ENCODE measurements at regions not wholly inside any gene's neighbourhood (a gene's known extent, or its start where the extent isn't known, plus 50 kb on each side); places are given as distances from the start of the nearest gene placed in this dataset.
"Not testable (repeated sequence)": the region's sequence is repeated elsewhere in the genome, so short reads cannot be mapped to it uniquely, and the experiment has no call there.

GRCh38 chr10:28987555-28988320 lies 301.1 kb upstream of the LYZL1 start:
- intact Hi-C loops (cut with micrococcal nuclease), result no loop called here

GRCh38 chr10:28988980-28989379 lies 299.9 kb upstream of the LYZL1 start:
- intact Hi-C loops (cut with micrococcal nuclease), result no loop called here

GRCh38 chr10:28991333-28992270 lies 297.3 kb upstream of the LYZL1 start:
- intact Hi-C loops (cut with micrococcal nuclease), result loop anchor here (1.0 kb wide), 2 partner anchors 327 to 363 kb away; no protein-coding TSS in a partner anchor

- intact Hi-C loops (cut with micrococcal nuclease), result no loop called here
These were observed 295.8 kb upstream of the LYZL1 start for GRCh38 chr10:28993056-28993455.

GRCh38 chr10:28993861-28994260 lies 295.0 kb upstream of the LYZL1 start:
- intact Hi-C loops (cut with micrococcal nuclease), result no loop called here

GRCh38 chr10:28994802-28995201 lies 294.1 kb upstream of the LYZL1 start:
- intact Hi-C loops (cut with micrococcal nuclease), result not testable (repeated sequence)

GRCh38 chr10:28995497-28995896 lies 293.4 kb upstream of the LYZL1 start:
- intact Hi-C loops (cut with micrococcal nuclease), result no loop called here

- intact Hi-C loops (cut with micrococcal nuclease), result no loop called here
These were observed 292.5 kb upstream of the LYZL1 start for GRCh38 chr10:28996345-28996744.

- intact Hi-C loops (cut with micrococcal nuclease), result no loop called here
These were observed 291.8 kb upstream of the LYZL1 start for GRCh38 chr10:28996947-28997551.

GRCh38 chr10:28997734-28998133 lies 291.1 kb upstream of the LYZL1 start:
- intact Hi-C loops (cut with micrococcal nuclease), result no loop called here

- intact Hi-C loops (cut with micrococcal nuclease), result no loop called here
These were observed 287.1 kb upstream of the LYZL1 start for GRCh38 chr10:29001801-29002200.

GRCh38 chr10:29003014-29003413 lies 285.9 kb upstream of the LYZL1 start:
- intact Hi-C loops (cut with micrococcal nuclease), result not testable (repeated sequence)

- intact Hi-C loops (cut with micrococcal nuclease), result no loop called here
These were observed 282.9 kb upstream of the LYZL1 start for GRCh38 chr10:29005988-29006387.

GRCh38 chr10:29007370-29007747 lies 281.5 kb upstream of the LYZL1 start:
- intact Hi-C loops (cut with micrococcal nuclease), result no loop called here

- intact Hi-C loops (cut with micrococcal nuclease), result no loop called here
These were observed 280.9 kb upstream of the LYZL1 start for GRCh38 chr10:29007748-29008610.

GRCh38 chr10:29009464-29009863 lies 279.4 kb upstream of the LYZL1 start:
- intact Hi-C loops (cut with micrococcal nuclease), result no loop called here

- intact Hi-C loops (cut with micrococcal nuclease), result no loop called here
These were observed 277.4 kb upstream of the LYZL1 start for GRCh38 chr10:29011516-29011915.

GRCh38 chr10:29012926-29013554 lies 275.8 kb upstream of the LYZL1 start:
- intact Hi-C loops (cut with micrococcal nuclease), result no loop called here

- intact Hi-C loops (cut with micrococcal nuclease), result no loop called here
These were observed 267.3 kb upstream of the LYZL1 start for GRCh38 chr10:29021591-29021990.

- intact Hi-C loops (cut with micrococcal nuclease), result no loop called here
These were observed 266.4 kb upstream of the LYZL1 start for GRCh38 chr10:29022513-29022912.

GRCh38 chr10:29023678-29024077 lies 265.2 kb upstream of the LYZL1 start:
- intact Hi-C loops (cut with micrococcal nuclease), result no loop called here

Data from T-helper 1 cell treated with Interleukin-12 subunit alpha and Interleukin-12 subunit beta and Interleukin-4 antibody, amounts not matched to agents 30 ng/mL and 1 ng/mL, for 36 hours (primary cell).